ENCODE measurements at regions not wholly inside any gene's neighbourhood (a gene's known extent, or its start where the extent isn't known, plus 50 kb on each side); places are given as distances from the start of the nearest gene placed in this dataset.

DNA sequence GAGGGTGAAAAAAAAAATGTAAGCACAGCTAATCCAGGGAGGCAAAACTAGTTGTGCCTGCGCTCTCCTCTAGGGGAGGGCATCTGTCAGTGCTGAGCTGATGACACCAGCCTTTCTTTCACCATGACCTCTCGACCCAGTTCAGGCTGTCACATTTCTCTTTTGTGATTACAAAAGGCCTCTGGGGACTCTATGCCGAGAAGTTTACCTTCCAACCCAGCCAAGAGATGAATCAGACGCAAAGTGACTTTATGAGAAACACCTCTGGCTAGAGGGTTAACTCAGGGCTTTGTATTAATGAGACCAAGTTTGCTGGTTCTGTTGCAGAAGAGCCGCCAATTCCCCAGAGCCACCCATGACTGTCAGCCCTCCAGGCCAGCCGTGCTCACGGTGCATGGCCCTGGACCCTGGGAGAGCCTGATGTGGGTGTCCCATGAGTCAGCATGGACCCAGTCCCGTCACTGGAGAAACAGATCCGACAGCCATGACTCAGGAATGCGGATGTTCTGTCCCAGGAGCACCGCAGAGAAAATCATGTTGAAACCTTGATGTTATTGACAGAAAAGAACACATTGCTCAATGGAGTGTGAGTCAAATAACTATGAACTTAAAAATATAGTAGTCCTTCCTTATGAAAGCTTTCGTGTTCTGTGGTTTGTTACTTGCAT is 437.2 kb downstream of the HS3ST3B1 start:
- H3K4me2 ChIP-seq (ENCODE audit: low read length), result no peak overlapping the region
- intact Hi-C loops (cut with micrococcal nuclease), result no loop called here
- BruUV-seq (replicated peaks), result no TSS peak
- no peak overlapping the region for H3K4me3 ChIP-seq (replicated peaks in 1 of 2; ENCODE audit: low read depth in 1 of 2, low read length in 2 of 2)
- POLR2A ChIA-PET, result no interaction called here
- no peaks in the 10 kb centered on the region for H3K36me3 ChIP-seq (ENCODE audit: control insufficient read depth in 1 of 2, insufficient read depth in 2 of 2, low read length in 2 of 2)
- RAD21 ChIA-PET (ENCODE audit: low non-redundant PET in 1 of 2, low total read pairs in 2 of 2, uncharacterized antibody in 2 of 2, unreplicated experiment in 2 of 2), result no interaction called here
- H3K9me3 ChIP-seq (ENCODE audit: control insufficient read depth in 1 of 2, insufficient read depth in 1 of 2, low read depth in 1 of 2, low read length in 2 of 2), result peaks cover 0 to 10% of the 10 kb centered on the region in 2 experiments; a peak in 1 of 4 replicates
- CTCF ChIA-PET, result interaction anchor here (1.6 kb wide), 1 partner anchor 10 kb away, joined by 3 read pairs; no protein-coding TSS in a partner anchor
- no peaks in the 10 kb centered on the region for H3K4me1 ChIP-seq (ENCODE audit: control insufficient read depth in 1 of 2, insufficient read depth in 2 of 2, low read length in 2 of 2)
- H3K27ac ChIP-seq (ENCODE audit: low read depth, low read length), result no peak overlapping the region
- no peaks in the 10 kb centered on the region for H4K20me1 ChIP-seq (ENCODE audit: insufficient read depth)
- no peak overlapping the region for H2AFZ ChIP-seq (ENCODE audit: low read depth, low read length, poor library complexity, severe bottlenecking)
- DNase-seq (ENCODE audit: low read depth, low spot score) (no peak), ATAC-seq (no peak)
- H3K79me2 ChIP-seq (ENCODE audit: insufficient read depth, low read length), result no peaks in the 10 kb centered on the region
- H3K9me2 ChIP-seq (ENCODE audit: insufficient read depth), result no peaks in the 10 kb centered on the region
- no peaks in the 10 kb centered on the region for H3K27me3 ChIP-seq (ENCODE audit: insufficient read depth, low read length)
- no peak overlapping the region for H3K9ac ChIP-seq (ENCODE audit: low read length)
- TF ChIP-seq, protein P1, sequence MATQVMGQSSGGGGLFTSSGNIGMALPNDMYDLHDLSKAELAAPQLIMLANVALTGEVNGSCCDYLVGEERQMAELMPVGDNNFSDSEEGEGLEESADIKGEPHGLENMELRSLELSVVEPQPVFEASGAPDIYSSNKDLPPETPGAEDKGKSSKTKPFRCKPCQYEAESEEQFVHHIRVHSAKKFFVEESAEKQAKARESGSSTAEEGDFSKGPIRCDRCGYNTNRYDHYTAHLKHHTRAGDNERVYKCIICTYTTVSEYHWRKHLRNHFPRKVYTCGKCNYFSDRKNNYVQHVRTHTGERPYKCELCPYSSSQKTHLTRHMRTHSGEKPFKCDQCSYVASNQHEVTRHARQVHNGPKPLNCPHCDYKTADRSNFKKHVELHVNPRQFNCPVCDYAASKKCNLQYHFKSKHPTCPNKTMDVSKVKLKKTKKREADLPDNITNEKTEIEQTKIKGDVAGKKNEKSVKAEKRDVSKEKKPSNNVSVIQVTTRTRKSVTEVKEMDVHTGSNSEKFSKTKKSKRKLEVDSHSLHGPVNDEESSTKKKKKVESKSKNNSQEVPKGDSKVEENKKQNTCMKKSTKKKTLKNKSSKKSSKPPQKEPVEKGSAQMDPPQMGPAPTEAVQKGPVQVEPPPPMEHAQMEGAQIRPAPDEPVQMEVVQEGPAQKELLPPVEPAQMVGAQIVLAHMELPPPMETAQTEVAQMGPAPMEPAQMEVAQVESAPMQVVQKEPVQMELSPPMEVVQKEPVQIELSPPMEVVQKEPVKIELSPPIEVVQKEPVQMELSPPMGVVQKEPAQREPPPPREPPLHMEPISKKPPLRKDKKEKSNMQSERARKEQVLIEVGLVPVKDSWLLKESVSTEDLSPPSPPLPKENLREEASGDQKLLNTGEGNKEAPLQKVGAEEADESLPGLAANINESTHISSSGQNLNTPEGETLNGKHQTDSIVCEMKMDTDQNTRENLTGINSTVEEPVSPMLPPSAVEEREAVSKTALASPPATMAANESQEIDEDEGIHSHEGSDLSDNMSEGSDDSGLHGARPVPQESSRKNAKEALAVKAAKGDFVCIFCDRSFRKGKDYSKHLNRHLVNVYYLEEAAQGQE (IDR thresholded peaks at IDR 0.05; ENCODE audit: low read depth), result no peak
- TF ChIP-seq, protein P2, sequence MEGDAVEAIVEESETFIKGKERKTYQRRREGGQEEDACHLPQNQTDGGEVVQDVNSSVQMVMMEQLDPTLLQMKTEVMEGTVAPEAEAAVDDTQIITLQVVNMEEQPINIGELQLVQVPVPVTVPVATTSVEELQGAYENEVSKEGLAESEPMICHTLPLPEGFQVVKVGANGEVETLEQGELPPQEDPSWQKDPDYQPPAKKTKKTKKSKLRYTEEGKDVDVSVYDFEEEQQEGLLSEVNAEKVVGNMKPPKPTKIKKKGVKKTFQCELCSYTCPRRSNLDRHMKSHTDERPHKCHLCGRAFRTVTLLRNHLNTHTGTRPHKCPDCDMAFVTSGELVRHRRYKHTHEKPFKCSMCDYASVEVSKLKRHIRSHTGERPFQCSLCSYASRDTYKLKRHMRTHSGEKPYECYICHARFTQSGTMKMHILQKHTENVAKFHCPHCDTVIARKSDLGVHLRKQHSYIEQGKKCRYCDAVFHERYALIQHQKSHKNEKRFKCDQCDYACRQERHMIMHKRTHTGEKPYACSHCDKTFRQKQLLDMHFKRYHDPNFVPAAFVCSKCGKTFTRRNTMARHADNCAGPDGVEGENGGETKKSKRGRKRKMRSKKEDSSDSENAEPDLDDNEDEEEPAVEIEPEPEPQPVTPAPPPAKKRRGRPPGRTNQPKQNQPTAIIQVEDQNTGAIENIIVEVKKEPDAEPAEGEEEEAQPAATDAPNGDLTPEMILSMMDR (IDR thresholded peaks at IDR 0.05 in 2 of 3, conservative IDR thresholded peaks at IDR 0.05 in 1 of 3; ENCODE audit: borderline replicate concordance in 1 of 3, insufficient read depth in 1 of 3, low read depth in 2 of 3, low read length in 2 of 3), result no peak
- TF ChIP-seq, protein P3, sequence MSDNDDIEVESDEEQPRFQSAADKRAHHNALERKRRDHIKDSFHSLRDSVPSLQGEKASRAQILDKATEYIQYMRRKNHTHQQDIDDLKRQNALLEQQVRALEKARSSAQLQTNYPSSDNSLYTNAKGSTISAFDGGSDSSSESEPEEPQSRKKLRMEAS (IDR thresholded peaks at IDR 0.05), result no peak
- no peak for TF ChIP-seq FOSL1 (IDR thresholded peaks at IDR 0.05; ENCODE audit: low read depth)
- TF ChIP-seq CBX3 (IDR thresholded peaks at IDR 0.05; ENCODE audit: low read depth), result no peak
- TF ChIP-seq EZH2phosphoT487 (IDR thresholded peaks at IDR 0.05; ENCODE audit: borderline replicate concordance), result no peak
